Prostate gland (tissue), 2 donors: ENCODE measurements at regions not wholly inside any gene's neighbourhood (a gene's known extent, or its start where the extent isn't known, plus 50 kb on each side); places are given as distances from the start of the nearest gene placed in this dataset.

Experiments used
- CTCF ChIP-seq, 4 experiments: fragments of 200-600 bp in 2 of 4; fragments of 450-650 bp in 2 of 4; sonication (generic) in 2 of 4; IDR thresholded peaks; 1 replicate in 3 of 4; 2 replicates in 1 of 4; pipeline ENCODE4 v1.5.1; 2016 to 2019; ENCODE audit warnings: antibody characterized with exemption in 4 of 4, mild to moderate bottlenecking in 2 of 4, moderate library complexity in 2 of 4
- POLR2A ChIP-seq: fragments of 450-650 bp; IDR thresholded peaks from one replicate; pipeline ENCODE4 v1.6.1; 2016; ENCODE audit warnings: antibody characterized with exemption, mild to moderate bottlenecking
- POLR2AphosphoS5 ChIP-seq: sonication (generic); formaldehyde crosslinking; IDR thresholded peaks from one replicate; pipeline ENCODE4 v1.6.1; 2017; ENCODE audit warnings: antibody characterized with exemption

- TF ChIP-seq CTCF (IDR thresholded peaks at IDR 0.05) (no peak), POLR2A (no peak), POLR2AphosphoS5 (no peak)
Observed at GRCh38 chr16:85537795-85538401, 75.2 kb upstream of the GSE1 start.
